Ishikawa (cell line): ENCODE measurements at regions not wholly inside any gene's neighbourhood (a gene's known extent, or its start where the extent isn't known, plus 50 kb on each side); places are given as distances from the start of the nearest gene placed in this dataset.

Source experiments
- CEBPB ChIP-seq: IDR thresholded peaks from 2 replicates; pipeline ENCODE4 v1.6.1; 2012
- CREB1 ChIP-seq: IDR thresholded peaks from 2 replicates; pipeline ENCODE4 v1.6.1; 2012; ENCODE audit warnings: low read depth
- RAD21 ChIP-seq: IDR thresholded peaks from 2 replicates; pipeline ENCODE4 v1.6.1; 2012; ENCODE audit warnings: low read depth
- TEAD4 ChIP-seq: IDR thresholded peaks from 2 replicates; pipeline ENCODE4 v1.6.1; 2012

- no peak for TF ChIP-seq RAD21
- no peak for TF ChIP-seq TEAD4
- no peak for TF ChIP-seq CEBPB
- no peak for TF ChIP-seq CREB1
These were observed 520.8 kb downstream of the PTPRU start for GRCh38 chr1:29756901-29757725.
